HG03521 (cell line): ENCODE measurements at regions not wholly inside any gene's neighbourhood (a gene's known extent, or its start where the extent isn't known, plus 50 kb on each side); places are given as distances from the start of the nearest gene placed in this dataset.
"Not testable (repeated sequence)": the region's sequence is repeated elsewhere in the genome, so short reads cannot be mapped to it uniquely, and the experiment has no call there.

ENCODE experiments used
- ATAC-seq: cut with Tn5 transposase; IDR thresholded peaks from one replicate; pipeline ENCODE4 v1.9.1; 2021; ENCODE audit warnings: mild to moderate bottlenecking, moderate library complexity; ENCODE audit not compliant: unreplicated experiment

DNA sequence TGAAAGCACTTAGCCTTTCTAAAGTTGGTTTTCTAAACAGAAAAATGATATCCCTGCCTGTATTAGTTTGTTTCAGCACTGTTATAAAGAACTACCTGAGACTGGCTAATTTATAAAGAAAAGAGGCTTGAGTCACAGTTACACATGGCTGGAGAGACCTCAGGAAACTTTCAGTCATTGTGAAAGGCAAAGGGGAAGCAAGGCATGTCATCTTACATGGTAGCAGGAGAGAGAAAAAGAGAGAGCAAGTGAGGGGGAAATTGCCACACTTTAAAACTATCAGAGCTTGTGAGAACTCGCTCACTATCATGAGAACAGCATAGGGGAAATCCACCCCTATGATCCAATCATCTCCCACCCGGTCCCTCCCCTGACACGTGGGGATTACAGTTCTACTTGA, 64.9 kb downstream of the FAM170A start:
- ATAC-seq: no peak

DNA sequence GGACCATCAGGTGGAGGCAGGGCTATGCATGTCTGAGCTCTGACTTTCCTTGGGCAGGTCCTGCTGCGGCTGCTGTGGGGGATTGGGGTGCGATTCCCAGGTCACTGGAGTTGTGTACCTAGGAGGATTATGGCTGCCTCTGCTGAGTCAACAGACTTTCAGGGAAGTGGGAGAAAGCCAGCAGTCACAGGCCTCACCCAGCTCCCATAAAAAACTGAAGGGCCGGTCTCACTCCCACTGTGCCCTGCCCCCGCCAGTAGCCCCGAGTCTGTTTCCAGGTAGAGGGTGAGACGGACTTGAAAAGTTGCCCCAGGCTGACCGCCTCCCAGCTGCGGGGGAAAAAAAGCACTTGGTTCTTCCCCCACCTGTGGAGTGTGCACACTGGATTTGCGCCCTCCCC, 76.7 kb downstream of the FAM170A start:
- no peak for ATAC-seq

DNA sequence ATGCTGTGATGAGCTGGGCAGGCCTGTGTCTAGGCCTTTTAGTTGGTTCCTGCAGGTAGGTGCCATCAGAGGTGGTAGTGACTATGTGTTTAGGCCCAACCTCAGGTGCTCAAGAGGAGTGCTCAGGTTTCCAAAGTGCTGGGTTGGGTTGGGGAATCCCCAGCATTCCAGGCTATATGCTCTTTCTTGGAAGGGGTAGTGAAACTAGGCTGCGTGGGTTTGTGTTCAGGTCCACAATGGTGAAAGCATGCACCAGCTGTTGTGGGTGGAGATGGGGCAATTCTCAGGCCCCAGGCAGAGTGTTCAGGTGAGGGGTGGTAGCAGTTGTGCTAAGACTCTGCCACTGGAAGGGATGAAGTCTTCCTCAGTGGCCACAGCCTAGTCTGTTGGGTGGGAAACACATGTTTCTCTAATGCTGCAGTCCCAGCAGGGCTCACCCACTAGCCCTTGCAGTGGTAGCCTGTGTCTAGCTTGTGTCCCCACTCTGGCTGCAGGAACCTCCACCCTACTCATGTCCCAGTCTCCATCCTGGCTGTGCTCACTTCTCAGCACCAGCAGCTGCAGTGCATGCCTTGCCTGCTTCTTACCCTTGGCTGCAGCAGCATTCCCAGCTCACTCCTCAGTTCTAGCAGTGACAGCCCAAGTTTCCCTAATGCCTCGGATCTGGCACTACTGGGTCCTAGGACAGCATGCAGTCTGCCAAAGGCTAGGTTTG, 78.9 kb downstream of the FAM170A start:
- no peak for ATAC-seq

DNA sequence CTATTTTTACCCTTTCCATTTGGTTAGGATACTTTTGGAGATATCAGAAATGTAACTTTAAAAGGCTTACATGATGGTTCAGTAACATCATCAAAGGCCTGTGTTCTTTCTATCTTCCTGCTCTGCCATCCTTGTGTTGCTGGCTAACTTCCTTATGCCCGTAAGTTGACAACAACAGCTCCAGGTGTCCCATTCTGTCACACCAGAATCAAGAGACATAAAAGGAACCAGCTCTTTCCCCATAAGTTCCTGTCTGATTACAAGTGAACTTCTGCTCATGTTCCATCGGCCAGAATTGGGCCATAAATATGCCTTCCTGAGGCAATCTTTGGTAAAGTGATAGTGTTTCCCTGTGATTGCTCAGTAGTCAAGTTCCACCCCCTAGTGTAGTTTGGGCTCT, 92.4 kb downstream of the FAM170A start:
- ATAC-seq: no peak

DNA sequence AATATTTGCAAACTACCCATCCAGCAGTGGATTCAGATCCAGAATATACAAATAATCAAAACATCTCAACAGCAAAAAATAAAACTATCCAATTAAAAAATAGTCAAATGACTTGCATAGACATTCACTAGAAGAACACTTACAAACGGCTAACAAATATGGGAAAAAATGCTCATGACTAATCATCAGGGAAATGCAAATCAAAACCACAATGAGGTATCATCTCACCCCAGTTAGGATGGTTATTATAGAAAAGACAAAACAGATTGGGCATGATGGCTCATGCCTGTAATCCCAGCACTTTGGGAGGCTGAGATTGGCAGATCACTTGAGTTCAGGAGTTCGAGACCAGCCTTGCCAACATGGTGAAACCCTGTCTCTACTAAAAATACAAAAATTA, 95.9 kb downstream of the FAM170A start:
- not testable (repeated sequence) for ATAC-seq

DNA sequence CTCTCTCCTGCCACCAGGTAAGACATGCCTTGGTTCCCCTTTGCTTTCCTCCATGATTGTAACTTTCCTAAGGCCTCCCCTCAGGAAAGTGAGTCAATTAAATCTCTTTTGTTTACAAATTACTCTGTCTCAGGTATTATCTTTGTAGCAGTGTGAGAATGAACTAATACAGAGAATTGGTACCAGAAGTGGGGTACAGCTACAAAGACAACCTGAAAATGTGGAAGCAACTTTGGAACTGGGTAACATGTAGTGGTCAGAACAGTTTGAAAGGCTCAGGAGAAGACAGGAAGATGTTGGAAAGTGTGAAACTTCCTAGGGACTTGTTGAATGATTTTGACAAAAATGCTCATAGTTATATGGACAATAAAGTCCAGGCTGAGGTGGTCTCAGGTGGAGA, 97.2 kb downstream of the FAM170A start:
- no peak for ATAC-seq

DNA sequence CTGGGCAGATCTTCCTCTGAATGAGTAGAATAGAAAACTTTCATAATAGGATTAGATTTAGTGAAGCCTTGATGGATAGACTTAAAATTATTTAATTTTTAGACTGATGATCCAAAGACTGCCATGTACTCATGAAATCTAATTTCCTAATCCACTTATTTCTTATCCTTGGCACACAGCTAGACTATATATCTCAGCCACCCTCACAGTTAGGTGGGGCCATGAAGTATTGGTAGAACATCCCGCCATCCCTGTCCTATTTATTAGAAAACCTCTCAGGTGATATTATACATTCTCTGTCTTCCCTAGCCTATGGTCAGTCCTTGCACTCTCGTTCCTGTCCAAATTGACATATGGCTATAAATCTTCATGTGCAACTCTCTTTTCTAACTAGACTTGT, 110.9 kb downstream of the FAM170A start:
- ATAC-seq: no peak

DNA sequence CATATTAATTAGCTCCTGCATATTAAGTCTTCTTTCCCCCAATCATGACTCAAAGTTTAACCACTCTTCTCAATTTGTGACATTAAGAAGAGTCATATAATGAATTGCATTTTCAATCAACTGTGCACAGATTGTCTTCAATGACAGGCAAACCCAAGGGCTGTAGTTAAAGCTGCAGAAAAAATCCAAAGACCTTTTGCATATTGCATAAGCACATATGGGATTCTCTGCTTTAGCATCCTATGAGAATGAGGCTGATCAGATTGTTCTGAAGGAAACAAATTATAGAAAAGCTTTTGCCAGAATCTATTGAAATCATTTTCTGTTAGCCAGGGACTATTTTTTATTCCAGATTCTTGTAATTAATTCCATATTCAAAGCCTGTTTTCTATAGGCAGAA, 112.3 kb downstream of the FAM170A start:
- ATAC-seq: no peak

DNA sequence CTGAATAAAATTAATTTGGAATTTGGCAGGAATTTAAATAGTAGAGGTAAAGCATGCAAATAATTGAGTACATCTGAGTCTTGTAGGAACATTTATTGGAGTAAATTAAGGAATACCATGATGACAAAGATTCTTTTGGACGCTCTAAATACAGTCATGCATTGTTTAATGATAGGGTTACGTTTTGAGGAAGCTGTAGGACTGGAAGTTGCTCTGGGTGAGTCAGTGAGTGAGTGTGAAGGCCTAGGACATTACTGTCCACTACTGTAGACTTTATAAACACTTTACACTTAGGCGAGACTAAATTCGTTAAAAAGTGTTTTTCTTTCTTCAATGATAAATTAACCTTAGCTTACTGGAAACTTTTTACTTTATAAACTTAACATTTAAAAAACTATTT, 113.0 kb downstream of the FAM170A start:
- no peak for ATAC-seq

DNA sequence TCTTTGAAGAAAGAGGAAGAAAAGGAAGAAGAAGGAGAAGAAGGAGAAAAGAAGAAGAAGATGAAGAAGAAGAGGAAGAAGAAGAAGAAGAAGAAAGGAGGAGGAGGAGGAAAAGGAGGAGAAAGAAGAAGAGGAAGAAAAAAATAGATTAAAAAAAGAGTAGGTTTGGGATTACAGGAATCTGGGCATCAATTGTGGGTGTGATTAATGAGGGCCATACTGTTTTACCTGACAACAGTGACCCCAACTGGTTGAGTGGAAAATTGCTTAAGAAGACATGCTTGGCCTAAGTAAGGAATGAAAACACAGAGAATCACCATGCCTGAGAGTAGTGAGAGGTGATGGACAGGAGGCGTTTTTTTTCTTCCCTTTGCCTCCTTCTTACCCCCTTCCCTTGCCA, 114.6 kb downstream of the FAM170A start:
- peak; percentile 94 for ATAC-seq

DNA sequence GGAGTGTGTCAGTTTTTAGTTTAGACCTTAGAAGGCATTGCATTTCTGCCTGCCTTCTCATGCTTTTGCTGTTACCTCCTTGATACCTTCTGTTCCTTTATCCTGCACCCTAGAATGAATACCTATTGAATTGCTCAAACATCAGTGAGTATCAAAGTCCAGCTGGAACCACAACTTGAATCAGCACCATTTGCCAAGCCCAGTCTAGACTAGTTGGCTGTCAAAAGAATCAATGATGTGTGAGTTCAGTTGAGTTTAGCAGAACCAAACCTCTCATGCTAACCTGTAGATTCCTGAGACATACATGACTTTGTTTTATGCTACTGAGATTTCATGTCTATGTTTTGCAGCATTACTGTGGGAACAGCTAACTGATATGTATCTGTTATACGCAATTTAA, 116.6 kb downstream of the FAM170A start:
- ATAC-seq: no peak

DNA sequence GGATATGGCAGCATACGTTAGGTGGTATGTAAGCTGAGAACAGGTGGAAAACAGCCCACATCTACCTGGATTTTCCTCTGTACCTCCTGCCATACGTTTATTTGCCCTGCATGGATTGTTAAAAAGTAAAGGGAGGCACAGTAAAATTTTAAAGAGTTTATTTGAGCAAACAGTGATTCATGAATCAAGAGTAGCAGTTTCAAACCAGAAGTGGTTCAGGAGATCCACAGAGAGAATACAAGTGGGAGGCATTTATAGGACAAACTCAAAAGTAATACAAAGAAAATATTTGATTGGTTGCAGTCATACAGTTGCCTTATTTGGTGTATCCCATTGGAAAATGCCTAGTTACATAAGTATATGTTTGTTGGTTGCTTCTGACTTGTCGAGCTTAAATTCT, 117.6 kb downstream of the FAM170A start:
- ATAC-seq: no peak

DNA sequence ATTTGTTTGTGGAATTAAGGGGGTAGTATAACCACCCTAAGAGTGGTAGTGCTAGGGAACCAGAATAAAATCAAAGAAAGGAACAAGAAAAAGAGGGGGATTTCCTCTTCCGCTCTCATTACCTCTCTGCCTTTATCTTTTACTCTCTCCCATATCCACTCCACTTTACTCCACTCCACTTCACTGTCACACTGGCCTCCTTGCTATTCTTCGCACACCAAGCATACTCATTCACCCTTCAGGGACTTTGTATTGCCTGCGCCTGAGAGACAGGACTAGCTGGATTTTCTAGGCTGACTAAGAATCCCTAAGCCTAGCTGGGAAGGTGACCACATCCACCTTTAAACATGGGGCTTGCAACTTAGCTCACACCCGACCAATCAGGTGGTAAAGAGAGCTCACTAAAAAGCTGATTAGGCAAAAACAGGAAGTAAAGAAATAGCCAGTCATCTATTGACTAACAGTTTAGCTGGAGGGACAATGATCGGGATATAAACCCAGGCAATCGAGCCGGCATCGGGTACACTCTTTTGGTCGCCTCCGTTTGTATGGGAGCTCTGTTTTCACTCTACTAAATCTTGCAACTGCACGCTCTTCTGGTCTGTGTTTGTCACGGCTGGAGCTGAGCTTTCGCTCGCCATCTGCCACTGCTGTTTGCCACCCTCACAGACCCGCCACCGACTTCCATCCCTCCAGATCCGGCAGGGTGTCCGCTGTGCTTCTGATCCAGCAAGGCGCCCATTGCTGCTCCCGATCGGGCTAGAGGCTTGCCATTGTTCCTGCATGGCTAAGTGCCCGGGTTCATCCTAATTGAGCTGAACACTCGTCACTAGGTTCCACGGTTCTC, 121.8 kb downstream of the FAM170A start:
- no peak for ATAC-seq

DNA sequence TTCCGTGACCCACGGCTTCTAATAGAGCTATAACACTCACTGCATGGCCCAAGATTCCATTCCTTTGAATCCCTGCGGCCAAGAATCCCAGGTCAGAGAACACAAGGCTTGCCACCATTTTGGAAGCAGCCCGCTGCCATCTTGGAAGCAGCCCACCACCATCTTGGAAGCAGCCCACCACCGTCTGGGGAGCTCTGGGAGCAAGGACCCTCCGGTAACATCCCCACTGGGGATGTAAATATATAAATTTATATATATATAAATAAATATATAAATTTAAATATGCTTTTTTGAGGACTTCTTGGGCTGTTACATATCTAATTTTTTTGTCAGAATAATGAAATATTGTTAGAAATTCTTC, 122.4 kb downstream of the FAM170A start:
- no peak for ATAC-seq

DNA sequence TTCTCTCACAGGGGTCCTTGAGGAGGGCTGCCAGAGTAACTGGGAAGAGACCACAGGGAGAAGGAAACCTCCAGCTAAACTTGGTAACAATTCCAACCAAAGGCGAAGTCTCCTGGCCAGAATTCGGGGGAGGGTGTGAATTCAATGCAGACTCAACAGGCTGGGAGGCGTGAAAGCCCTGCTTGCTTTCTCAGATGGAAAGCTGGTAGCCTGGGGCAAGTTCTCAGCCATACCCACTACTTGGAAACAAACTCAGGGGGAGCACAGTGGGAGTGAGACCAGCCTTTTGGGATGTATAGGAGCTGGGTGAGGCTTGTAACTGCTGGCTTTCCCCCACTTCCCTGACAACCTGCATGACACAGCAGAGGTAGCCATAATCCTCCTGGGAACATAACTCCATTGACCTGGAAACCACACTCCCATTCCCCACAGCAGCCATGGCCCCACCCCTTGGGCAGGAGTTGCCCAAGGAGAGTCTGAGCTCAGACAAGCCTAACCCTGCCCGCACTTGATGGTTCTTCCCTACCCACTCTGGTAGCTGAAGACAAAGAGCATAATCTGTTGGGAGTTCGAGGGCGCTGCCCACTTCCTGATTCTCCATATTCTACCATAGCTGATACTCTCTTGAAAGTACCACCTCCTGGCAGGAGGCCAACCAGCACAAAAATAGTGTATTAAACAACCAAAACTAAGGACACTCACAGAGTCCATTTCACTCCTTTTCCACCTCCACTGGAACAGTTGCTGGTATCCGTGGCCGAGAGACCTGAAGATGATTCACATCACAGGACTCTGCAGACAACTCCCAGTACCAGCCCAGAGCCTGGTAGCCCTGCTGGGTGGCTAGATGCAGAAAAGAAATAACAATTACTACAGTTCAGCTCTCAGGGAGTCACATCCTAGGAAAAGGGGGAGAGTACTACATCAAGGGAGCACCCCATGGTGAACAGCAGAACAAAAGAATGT, 123.8 kb downstream of the FAM170A start:
- ATAC-seq: no peak

DNA sequence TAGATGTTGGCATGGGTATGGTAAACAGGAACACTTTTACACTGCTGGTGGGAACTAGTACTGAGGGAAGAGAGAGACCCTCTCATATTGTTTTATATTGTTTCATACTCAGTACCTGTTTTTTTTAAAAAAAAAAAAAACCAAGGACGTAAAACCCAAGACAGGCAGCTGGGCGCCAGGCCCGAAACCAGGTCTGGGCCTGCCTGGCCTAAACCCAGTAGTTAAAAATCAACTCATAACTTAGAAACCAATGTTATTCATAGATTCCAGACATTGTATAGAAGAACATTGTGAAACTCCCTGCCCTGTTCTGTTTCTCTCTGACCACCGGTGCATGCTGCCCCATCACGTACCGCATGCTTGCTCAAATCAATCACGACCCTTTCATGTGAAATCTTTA, 125.5 kb downstream of the FAM170A start:
- not testable (repeated sequence) for ATAC-seq

DNA sequence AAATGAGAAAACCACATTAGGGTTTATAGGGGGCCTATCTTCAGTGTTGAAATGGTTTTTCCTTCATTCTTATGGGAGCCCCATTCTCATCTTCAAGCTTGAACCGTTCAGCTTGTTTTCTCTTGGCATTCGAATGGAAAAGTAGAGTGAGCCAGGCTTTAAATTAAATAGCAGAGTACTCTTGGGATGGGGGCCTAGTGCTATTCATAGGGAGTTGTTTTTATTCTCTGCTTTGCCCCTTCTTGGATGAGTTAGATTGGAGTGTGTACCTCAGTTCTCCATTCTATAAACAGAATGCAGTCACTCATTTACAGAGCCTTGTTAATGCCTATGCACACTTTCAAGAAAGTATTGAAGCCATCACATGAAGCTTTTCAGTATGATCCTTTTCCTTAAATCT, 127.9 kb downstream of the FAM170A start:
- no peak for ATAC-seq

DNA sequence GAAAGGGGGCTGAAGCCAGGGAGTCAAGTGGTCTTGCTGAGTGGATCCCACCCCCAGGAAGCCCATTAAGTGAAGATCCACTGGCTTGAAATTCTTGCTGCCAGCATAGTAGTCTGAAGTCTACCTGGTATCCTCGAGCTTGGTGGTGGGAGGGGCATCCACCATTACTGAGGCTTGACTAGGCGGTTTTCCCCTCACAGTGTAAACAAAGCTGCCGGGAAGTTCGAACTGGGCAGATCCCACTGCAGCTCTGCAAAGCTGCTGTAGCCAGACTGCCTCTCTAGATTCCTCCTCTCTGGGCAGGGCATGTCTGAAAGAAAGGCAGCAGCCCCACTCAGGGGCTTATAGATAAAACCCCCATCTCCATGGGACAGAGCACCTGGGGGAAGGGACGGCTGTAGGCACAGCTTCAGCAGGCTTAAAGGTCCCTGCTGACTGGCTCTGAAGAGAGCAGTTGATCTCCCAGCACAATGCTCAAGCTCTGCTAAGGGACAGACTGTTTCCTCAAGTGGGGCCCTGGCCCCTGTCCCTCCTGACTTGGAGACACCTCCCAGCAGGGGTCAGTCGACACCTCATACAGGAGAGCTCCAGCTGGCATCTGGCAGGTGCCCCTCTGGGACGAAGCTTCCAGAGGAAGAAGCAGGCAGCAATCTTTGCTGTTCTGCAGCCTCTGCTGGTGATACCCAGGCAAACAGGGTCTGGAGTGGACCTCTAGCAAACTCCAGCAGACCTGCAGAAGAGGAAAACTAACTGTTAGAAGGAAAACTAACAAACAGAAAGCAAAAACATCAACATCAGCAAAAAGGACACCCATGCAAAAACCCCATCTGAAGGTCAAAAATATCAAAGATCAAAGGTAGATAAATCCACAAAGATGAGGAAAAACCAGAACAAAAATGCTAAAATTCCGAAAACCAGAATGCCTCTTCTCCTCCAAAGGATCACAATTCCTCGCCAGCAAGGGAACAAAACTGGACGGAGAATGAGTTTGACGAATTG, 140.6 kb downstream of the FAM170A start:
- ATAC-seq: not testable (repeated sequence)

DNA sequence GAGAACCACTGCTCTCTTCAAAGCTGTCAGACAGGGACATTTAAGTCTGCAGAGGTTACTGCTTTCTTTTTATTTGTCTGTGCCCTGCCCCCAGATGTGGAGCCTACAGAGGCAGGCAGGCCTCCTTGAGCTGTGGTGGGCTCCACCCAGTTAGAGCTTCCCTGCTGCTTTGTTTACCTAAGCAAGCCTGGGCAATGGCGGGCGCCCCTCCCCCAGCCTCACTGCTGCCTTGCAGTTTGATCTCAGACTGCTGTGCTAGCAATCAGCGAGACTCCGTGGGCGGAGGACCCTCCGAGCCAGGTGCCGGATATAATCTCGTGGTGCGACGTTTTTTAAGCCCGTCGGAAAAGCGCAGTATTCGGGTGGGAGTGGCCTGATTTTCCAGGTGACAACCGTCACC, 150.8 kb downstream of the FAM170A start:
- not testable (repeated sequence) for ATAC-seq

DNA sequence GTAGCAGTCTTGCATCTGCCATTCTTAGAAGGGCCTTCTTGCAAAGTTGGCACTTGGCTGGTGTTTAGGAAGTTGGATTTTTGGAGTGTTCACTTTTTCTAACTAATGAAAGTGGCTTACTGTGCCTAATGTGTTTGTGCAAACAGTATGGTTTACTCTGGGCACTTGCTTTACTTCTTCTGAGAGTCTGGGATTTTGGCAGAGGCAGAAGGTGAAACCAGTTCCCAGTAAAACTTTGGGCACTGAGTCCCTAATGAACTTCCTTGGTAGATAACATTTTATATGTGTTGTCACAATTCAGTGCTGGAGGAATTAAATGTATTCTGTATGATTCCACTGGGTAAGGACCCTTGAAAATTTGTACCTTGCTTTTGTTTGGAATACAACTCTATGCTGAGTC, 155.7 kb downstream of the FAM170A start:
- ATAC-seq: no peak
